IPS-18a (cell line): ENCODE measurements at regions not wholly inside any gene's neighbourhood (a gene's known extent, or its start where the extent isn't known, plus 50 kb on each side); places are given as distances from the start of the nearest gene placed in this dataset.

Experiments used
- H3K27ac ChIP-seq: one replicate; pipeline ENCODE4 v1.5.1; 2013; ENCODE audit warnings: low read length
- H3K27me3 ChIP-seq: one replicate; pipeline ENCODE4 v1.6.1; 2013; ENCODE audit warnings: mild to moderate bottlenecking, low read length; ENCODE audit not compliant: control insufficient read depth, insufficient read depth
- H3K36me3 ChIP-seq: one replicate; pipeline ENCODE4 v1.6.1; 2013; ENCODE audit warnings: low read depth, low read length; ENCODE audit not compliant: control insufficient read depth
- H3K4me1 ChIP-seq: one replicate; pipeline ENCODE4 v1.6.1; 2013; ENCODE audit warnings: low read depth, low read length; ENCODE audit not compliant: control insufficient read depth
- H3K4me3 ChIP-seq: one replicate; pipeline ENCODE4 v1.5.1; 2013; ENCODE audit warnings: low read length
- H3K9ac ChIP-seq: one replicate; pipeline ENCODE4 v1.6.1; 2013; ENCODE audit warnings: mild to moderate bottlenecking, low read length, moderate library complexity
- H3K9me3 ChIP-seq: one replicate; pipeline ENCODE4 v1.6.1; 2013; ENCODE audit warnings: low read depth, low read length; ENCODE audit not compliant: control insufficient read depth

GRCh38 chr14:96735526-96735925 lies 61.7 kb upstream of the VRK1 start:
- Histone ChIP-seq H3K27ac (no peak overlapping the region), H3K4me3 (no peak overlapping the region), H3K27me3 (peaks cover 4% of the 10 kb centered on the region), H3K4me1 (peaks cover 13% of the 10 kb centered on the region), H3K36me3 (no peaks in the 10 kb centered on the region), H3K9me3 (no peaks in the 10 kb centered on the region), H3K9ac (no peak overlapping the region)

GRCh38 chr14:96736439-96736838 lies 60.7 kb upstream of the VRK1 start:
- no peak overlapping the region for H3K27ac ChIP-seq
- H3K9ac ChIP-seq = no peak overlapping the region
- H3K27me3 ChIP-seq = peaks cover 4% of the 10 kb centered on the region
- no peaks in the 10 kb centered on the region for H3K9me3 ChIP-seq
- H3K4me1 ChIP-seq = peaks cover 19% of the 10 kb centered on the region
- no peaks in the 10 kb centered on the region for H3K36me3 ChIP-seq
- H3K4me3 ChIP-seq = no peak overlapping the region

GRCh38 chr14:96737881-96738280 lies 59.3 kb upstream of the VRK1 start:
- H3K27me3 ChIP-seq = peaks cover 7% of the 10 kb centered on the region
- no peak overlapping the region for H3K27ac ChIP-seq
- H3K9ac ChIP-seq = no peak overlapping the region
- no peaks in the 10 kb centered on the region for H3K9me3 ChIP-seq
- H3K4me1 ChIP-seq = peaks cover 19% of the 10 kb centered on the region
- no peak overlapping the region for H3K4me3 ChIP-seq
- H3K36me3 ChIP-seq = no peaks in the 10 kb centered on the region

GRCh38 chr14:96739200-96739910 lies 57.8 kb upstream of the VRK1 start:
- Histone ChIP-seq H3K36me3 (no peaks in the 10 kb centered on the region), H3K4me3 (no peak overlapping the region), H3K27ac (no peak overlapping the region), H3K4me1 (peaks cover 19% of the 10 kb centered on the region), H3K27me3 (peaks cover 7% of the 10 kb centered on the region), H3K9me3 (no peaks in the 10 kb centered on the region), H3K9ac (no peak overlapping the region)

- Histone ChIP-seq H3K9ac (no peak overlapping the region), H3K27ac (no peak overlapping the region), H3K4me3 (peak overlapping the region; percentile 72), H3K9me3 (no peaks in the 10 kb centered on the region), H3K36me3 (no peaks in the 10 kb centered on the region), H3K4me1 (peaks cover 19% of the 10 kb centered on the region), H3K27me3 (peaks cover 7% of the 10 kb centered on the region)
Observed at GRCh38 chr14:96741151-96741977, 55.8 kb upstream of the VRK1 start.

- no peaks in the 10 kb centered on the region for H3K36me3 ChIP-seq
- peaks cover 12% of the 10 kb centered on the region for H3K4me1 ChIP-seq
- no peak overlapping the region for H3K9ac ChIP-seq
- no peak overlapping the region for H3K4me3 ChIP-seq
- H3K9me3 ChIP-seq = no peaks in the 10 kb centered on the region
- H3K27me3 ChIP-seq = peaks cover 4% of the 10 kb centered on the region
- H3K27ac ChIP-seq = no peak overlapping the region
Observed at GRCh38 chr14:96744262-96744661, 52.9 kb upstream of the VRK1 start.

GRCh38 chr14:96745500-96746051 lies 51.6 kb upstream of the VRK1 start:
- Histone ChIP-seq H3K4me1 (peaks cover 6% of the 10 kb centered on the region), H3K27me3 (peaks cover 4% of the 10 kb centered on the region), H3K27ac (no peak overlapping the region), H3K4me3 (no peak overlapping the region), H3K9me3 (no peaks in the 10 kb centered on the region), H3K36me3 (no peaks in the 10 kb centered on the region), H3K9ac (no peak overlapping the region)

- H3K36me3 ChIP-seq = no peaks in the 10 kb centered on the region
- no peak overlapping the region for H3K9ac ChIP-seq
- H3K27me3 ChIP-seq = peaks cover 4% of the 10 kb centered on the region
- H3K4me3 ChIP-seq = no peak overlapping the region
- H3K9me3 ChIP-seq = no peaks in the 10 kb centered on the region
- H3K27ac ChIP-seq = no peak overlapping the region
- peaks cover under 1% of the 10 kb centered on the region for H3K4me1 ChIP-seq
Observed at GRCh38 chr14:96746101-96746500, 51.1 kb upstream of the VRK1 start.

GRCh38 chr14:96747006-96747405 lies 50.2 kb upstream of the VRK1 start:
- Histone ChIP-seq H3K27me3 (peaks cover under 1% of the 10 kb centered on the region), H3K4me3 (no peak overlapping the region), H3K9ac (no peak overlapping the region), H3K27ac (no peak overlapping the region), H3K9me3 (no peaks in the 10 kb centered on the region), H3K4me1 (no peaks in the 10 kb centered on the region), H3K36me3 (no peaks in the 10 kb centered on the region)
